Fibroblast of peridontal ligament (primary cell): ENCODE measurements at regions not wholly inside any gene's neighbourhood (a gene's known extent, or its start where the extent isn't known, plus 50 kb on each side); places are given as distances from the start of the nearest gene placed in this dataset.

Source experiments
- DNase-seq: peaks from one replicate; pipeline ENCODE4 v3.0.0-alpha.2; 2010; ENCODE audit errors: extremely low read depth

DNA sequence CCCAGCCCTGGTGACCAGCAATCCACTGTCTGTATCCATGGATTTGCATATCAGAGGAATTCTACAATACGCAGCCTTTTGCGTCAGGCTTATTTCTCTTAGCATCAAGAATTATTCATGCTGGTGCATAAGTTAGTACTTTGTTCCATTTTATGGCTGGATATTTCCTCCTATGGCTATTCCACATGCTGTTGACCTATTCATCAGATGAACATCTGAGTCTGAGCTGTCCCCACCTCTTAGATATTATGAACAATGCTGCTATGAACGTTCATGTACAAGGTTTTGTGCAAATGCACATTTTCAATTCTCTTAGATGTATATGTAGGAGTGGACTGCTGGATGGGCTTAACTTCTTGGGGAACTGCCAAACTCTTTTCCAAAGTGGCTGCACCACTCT is 79.0 kb upstream of the CST7 start:
- no peak for DNase-seq

DNA sequence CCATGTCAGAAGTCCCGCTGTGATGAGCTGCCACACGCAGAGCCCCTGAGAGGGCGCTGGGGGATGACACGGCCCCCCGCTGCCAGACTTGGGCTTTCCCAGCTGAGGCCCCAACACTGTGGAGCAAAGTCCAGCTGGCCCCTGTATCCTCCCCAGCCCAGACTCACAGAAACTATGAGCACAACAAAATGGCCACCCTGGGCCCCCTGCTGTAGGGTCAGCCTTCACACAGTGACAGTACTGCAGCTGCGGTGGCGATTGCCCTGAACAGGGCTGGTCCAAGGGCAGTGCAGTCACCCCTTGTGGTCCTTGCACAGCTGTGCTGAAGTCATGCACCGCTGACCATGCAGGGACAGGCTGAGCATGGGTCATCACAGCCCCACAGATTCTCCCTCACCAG is 78.2 kb upstream of the CST7 start:
- no peak for DNase-seq

DNA sequence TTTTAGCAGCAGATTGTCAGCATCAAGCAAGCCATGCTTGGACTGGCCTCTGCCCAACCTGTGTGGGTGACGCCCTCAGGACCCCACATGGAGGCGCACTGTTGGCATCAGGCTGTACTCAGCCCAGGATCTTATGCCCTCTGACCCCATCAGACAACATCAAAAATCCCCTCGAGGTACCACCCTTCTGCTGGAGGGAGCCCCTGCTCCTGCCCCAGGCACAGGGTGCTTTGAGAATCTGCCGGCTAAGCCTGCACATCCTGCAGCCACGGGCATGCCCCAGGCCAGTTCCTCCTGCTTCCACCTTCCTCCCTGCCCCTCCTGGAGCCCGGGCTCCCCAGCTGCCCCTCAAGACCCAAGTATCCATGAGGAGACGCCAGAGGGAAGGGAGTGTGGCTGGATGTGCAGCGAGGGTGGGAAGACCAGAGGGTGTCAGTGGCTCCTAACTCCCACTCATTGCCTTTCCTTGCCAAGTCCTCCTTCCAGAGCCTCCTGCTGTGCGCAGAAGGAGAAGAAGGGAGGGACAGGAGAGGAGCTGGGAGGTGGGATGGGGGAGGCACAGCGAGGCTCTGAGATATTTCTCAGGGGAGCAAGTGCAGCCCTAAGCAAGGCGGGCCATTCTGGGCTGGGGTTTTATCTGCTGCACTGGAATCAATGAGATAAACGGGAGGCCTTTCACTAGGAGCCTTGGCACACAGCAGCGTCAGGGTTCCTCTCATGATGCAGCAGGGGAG is 77.4 kb upstream of the CST7 start:
- no peak for DNase-seq

DNA sequence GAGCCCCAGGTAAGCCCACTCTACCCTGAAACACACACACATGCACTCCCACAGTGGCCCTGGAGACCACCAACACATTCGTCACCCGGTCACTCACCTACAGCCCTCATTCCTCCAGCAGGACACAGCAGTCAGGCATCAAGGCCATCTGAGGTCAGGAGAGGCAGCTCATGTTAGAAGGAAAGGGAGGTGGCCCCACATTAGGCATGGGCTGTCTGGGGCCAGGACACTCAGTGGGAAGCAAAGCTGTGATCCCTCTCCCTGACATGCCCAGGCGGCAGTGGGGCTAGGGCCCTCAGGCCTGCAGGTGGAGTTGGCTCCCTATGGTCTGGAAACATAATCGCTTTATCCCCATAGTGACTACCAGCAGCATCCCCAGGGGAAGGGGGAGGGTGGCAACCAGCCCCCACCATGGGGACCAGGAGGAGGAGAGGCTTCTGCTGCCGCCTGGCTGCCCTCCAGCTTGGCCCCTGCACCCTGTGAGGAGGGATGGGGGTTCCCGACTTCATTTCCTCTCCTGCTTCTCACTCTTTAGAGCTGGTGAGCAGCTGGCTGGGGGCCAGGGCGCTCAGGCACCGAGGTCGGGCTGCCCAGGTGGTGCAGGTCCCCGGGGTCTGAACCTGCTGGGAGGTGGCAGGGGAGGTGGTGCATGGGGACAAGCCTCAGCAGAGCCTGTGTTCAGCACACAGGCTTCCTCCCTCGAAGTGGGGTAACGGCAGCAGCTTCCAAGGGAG is 76.6 kb upstream of the CST7 start:
- DNase-seq = no peak

DNA sequence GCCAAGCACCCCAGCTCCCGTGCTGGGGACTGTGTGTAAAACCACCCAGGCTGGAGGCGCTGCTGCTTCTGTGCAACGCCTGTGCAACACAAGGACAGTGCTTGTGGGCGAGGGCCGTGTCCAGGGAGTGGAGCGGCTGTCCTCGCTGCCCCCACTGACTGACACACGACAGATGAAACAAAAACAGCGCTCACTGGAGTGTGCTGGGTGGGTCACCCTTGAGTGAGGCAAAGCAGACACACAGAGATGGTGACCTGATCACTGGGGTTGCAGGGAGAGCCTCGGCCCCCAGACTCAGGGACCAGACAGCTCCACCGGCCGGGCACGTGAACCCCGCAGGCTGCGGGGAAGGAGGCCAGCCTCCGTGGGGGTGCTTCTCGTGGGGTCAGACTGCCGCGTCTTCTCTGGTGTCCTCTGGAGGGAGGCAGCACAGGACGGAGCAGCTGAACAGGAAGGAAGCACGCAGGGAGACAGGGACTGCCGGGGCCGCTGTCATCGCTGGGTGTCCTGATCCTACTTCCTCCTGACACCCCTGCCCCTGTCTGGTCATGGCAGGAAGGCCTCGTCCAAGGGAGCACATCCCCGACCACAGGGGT is 75.9 kb upstream of the CST7 start:
- DNase-seq = no peak

DNA sequence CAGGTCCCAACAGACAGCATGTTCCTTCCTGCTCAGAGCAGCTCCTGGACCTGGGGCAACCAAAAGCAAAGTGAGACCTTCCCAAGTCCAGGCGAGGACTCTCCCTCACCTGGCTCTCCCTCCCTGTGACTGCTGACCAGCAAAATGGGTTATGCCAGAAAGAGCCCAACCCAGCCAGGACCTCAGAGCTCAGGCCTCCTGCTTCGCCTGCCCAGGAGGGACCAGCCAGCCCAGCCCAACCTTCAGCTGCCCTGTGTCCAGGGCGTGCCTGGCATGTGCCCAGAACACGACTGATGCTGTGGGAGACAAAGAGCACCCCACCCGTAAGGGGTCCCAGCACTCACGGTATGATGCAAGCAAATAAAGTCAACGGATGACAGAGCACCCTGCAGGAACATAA is 74.0 kb upstream of the CST7 start:
- no peak for DNase-seq

DNA sequence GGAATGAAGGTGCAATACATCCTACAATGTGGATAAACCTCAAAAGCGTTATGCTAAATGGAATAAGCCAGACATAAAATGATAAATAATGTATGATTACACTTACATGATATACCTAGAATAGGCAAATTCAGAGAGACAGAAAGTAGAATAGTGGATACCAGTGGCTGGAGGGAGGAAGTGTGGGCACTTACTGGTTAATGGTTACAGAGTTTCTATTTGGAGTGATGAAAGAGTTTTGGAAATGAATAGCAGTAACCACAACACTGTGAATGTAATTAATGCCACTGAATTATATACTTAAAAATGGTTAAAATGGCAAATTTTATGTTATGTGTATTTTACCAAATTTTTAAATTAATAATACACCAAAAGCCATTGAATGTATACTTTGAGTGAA is 71.4 kb upstream of the CST7 start:
- DNase-seq = no peak

DNA sequence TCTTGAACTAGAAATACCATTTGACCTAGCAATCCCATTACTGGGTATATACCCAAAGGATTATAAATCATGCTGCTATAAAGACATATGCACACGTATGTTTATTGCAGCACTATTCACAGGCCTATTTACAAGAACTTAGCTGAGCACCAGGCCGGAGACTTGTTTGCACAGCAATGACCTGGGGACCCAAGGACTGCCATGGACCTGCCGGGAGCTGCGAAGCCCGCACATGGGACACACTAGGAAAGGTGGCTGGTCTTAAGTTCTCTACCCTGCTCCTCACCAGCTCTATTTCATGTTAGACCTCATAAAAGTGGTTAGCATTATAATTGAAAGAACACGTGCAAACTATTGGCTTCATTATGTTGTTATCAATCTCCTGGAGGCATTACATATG is 70.4 kb upstream of the CST7 start:
- DNase-seq = no peak

DNA sequence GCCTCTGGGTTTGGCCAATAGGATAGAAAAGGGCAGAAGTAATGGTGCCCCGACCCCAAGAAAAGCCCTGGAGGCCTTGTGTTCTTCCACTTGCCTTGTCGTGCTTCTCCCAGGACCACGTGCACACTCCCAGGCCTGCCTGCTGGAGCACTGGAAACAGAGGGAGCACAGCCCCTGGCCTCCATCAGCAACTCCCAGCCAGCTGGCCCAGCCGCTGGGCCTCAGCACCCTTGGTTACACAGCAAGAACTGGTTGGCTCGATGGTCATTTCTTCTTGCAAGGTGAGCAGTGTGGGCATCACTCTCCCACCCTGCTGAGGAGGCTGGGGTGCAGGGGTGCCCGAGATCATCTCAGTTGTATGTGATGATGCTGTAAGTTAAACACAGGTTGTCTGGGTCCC is 69.2 kb upstream of the CST7 start:
- no peak for DNase-seq

DNA sequence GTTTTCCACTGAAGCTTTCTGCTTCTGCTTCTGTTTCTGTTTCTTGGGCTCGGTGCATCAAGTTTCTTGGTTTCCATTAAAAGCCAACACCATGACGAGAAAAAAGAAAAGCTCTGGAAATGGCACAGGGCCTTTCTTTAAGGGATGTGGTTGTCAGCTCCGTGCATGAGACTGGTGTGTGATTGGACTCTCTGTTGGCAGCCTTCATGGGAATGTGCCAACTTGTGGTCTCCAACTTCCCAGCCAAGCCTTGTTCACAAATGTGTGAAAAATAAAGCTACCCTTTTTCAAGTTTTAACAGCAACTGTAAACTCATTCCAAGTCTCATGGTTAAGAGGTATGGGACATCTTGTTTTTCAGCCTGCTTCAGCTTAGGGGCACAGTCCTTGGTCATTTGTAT is 68.7 kb upstream of the CST7 start:
- DNase-seq = no peak

DNA sequence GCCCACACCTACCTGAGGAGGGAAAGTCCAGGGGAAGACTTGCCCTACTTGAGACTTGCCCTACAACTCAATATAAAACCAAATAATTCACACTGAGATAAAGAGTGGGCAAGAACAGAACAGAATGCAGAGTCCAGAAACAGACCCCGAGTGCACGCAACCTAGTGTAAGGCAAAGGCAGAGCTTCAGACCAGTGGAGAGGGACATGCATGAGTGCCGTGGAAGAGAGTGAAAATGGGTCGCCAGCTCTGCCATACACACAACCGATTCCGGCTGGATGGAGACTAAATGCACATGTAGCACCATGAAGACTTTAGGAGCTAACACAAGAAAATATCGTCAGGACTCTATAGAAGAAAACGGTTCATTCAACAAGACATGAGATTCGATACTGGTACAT is 58.8 kb upstream of the CST7 start:
- no peak for DNase-seq

DNA sequence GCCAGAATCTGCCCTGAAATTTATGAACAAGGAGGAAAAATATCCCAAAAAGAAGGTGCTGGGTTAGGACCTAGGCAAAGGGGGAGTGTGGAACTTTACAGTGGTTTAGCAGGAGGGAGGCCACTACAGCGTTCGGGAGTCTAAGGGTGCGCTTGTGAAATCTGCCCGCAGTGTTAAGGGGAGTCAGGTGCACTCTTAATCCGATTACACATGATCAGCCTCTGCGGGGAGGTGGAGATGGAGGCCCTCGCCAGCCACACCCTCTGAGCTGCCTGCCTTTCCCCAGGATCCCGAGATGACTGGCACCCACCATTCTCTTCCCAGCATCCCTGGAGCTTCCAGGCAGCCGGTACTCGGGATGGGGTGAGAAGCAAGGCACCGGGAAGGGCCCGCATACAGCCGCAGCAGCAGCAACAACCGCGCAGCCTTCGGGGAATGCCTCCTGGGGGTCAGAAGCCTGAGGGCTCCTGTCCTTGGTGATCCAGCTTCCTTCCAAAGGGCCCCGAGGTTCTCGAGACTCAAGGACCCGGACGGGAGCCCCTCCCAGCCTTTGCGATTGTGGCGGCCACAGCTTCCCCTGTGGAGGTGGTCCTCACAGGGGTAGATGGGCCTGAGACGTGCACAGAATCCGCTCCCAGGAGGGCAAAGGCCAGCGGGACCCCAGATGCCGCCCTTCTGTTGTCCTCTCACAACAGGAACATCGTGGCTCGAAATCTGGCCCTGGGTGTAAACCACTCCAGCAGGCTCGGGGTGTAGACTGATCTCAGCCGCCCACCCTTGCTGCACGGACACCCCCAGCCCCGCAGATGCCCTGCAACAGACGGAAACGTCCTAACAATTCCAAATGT is 57.3 kb upstream of the CST7 start:
- no peak for DNase-seq

DNA sequence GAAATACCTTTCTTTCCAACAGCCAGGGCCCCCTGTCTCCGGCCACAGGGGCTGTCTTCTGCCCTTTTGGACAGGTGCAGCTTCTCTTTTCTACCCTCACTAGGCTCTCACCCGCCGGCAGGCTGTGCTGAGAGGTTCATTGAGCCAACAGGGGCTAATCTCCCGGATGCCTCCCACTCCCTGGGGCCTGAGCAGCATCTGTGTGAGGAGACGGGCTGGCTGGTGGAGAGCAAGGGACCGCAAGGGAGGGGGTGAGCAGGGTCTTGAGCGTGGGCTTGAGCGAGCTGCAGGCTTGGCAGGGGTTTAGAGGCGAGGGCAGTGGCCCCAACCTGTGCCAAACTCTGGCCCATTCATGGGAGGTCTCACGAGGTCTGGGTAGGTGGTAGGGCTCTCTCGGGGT is 56.5 kb upstream of the CST7 start:
- no peak for DNase-seq

DNA sequence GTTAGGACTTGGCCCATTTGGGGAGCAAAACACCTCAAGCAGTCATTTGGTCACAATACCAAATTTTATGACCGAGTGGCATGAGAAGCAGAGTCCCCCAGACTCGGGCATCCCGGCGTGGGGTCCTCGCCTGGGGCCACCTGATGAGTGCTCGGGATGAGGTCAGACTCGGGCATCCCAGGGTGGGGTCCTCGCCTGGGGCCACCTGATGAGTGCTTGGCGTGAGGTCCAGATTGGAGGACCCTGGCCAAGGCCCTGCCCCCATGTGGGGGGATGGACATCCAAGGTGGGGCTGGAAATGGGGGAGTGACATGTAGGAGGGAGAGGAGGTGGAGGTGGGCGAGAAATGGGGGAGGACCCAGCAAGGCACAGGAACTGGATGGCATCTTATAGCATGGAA is 56.1 kb upstream of the CST7 start:
- no peak for DNase-seq

DNA sequence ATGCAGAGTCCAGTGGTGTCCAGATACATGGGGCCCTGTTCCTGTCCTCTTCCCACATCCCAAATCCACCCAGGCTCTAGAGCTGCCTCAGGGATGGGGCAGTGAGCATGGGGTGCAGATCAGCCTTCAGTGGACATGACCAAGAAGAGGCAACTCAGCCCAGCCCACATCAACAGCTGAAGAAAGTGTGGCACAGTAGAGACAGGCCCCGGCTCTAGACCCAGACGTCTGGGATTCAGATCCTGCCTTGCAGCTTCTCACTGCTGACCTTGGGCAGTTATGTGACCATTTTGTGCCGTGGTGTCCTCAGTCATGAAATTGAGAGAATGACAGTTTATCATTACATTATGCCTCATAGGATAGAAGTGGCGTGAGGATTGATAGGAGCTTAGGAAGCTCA is 54.6 kb upstream of the CST7 start:
- no peak for DNase-seq

DNA sequence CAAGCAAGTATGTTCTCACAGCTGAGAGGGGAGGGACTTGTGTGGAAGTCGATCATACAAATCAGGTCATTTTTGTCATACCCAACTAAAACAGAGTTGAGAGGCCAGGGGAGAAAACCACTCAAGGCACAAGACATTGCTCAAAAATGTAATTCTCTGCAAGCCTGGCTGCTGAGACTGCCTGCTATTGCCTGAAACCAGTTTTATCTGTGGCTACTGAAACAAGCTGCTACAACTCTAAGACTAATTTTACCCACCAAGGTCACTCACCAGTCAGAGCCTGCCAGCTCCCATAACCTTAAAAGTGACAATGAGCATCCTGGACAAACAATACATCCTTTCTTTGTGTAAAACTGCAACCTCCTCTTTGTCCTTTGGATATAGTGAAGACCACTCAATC is 54.1 kb upstream of the CST7 start:
- no peak for DNase-seq

DNA sequence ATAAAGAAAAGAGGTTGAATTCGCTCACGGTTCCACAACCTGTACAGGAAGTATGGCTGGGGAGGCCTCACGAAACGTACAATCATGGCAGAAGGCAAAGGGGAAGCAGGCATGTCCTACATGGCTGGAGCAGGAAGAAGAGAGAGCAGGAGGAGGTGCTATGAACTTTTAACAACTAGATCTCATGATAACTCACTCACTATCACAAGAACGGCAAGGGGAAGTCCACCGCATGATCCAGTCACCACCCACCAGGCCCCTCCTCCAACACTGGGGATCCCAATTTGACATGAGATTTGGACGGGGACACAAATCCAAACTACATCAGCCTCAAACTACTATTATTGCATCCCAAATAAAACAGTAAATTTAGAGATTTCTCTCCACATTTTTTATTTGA is 53.6 kb upstream of the CST7 start:
- no peak for DNase-seq

DNA sequence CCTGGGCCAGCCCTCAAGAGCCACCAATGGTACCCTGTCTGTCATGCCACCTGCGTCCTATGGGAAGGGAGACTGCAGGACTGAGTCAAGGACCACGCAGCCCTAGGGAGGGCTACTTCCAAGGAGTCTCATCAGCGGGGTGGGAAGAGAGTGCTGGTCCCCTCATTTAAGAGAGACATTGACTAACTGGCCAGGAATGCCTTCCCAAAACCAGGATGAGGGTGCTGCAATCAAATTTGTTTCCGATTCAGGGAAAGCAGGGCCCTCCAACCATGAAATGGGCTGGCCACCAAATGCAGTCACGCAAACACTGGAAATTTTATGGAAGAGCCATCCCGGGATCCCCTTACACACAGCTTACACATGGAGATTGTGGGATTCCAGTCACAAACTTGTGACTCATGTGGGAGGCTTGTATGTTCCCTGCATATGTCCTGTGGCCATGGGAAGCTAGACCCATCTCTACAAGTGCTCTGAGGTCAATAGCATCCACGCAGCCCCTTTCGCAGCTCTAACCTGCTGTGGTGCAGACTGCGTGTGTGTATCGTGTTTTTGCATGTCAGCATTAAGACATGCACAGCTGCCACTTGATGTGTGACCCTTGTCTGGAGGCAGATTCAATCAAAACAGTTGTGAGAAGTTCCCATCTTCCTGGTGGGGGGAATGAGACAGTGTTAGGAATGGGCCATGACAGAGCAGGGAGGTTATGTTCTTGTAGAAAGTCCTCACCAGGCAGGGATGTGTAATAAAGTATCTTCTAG is 53.0 kb upstream of the CST7 start:
- no peak for DNase-seq

DNA sequence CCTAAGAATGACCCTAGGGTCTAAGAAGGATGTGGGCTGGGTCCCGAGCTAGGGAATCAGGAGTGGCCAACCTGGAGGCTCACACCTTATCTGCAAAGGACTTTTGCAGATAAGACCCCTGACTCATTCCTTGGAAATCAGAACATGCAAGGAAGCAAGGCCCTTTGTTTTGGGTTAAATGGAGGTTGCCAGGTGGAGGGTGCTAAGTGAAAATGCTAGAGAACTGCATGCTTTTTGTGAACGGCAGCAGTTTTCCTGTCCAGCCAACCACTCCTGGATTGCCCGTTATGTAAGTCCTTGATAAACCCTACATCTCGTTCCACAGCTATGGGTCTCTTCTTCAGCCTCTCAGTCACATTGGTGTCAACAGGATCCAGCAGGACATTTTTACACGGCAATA is 52.1 kb upstream of the CST7 start:
- DNase-seq = no peak

DNA sequence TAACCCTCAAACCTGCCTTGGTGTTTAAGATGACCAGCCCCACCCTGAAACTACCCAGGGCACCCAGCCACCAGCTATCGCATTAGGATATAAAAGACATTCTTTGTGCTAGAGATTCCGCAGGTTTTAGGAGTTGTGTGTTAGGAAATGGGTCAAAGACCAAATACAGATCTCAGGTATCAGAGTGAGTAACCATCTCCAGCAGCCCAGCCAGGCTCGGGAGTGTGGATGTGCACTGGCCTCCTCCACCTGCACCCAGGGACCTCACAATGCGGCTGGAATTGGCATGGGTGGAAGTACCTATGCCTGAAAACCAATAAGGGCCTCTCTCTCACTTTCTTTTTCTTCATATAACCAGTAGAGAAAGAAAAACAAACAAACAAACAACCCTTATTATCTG is 51.1 kb upstream of the CST7 start:
- DNase-seq = no peak

DNA sequence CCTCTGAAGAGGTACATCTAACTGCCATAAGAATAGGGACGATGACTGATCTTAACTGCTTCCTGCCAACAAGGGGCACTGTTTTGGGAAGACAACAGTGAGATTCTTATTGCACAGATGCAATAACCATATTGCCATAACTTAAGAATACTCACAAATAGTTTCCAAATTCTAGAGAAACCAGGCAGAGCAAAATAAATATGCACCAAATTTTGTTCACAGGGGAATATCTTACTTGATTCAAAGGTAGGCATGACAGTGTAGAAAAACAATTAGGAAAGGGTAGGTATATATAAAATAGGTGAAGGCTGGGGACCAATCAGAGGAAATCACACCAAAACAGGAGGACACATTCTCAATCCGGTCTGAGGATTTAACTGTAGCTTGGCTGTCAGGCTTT is 49.9 kb upstream of the CST7 start:
- DNase-seq = no peak
